ENCODE measurements at regions not wholly inside any gene's neighbourhood (a gene's known extent, or its start where the extent isn't known, plus 50 kb on each side); places are given as distances from the start of the nearest gene placed in this dataset.

- DNase-seq (ENCODE audit: low read depth) = no peak
Measured at GRCh38 chr10:47230957-47231356, 69.0 kb upstream of the GDF10 start.

GRCh38 chr10:47231414-47231813 is 68.6 kb upstream of the GDF10 start:
- DNase-seq (ENCODE audit: low read depth) = no peak

GRCh38 chr10:47233631-47234030 is 66.4 kb upstream of the GDF10 start:
- DNase-seq (ENCODE audit: low read depth) = no peak

GRCh38 chr10:47235484-47235883 is 64.5 kb upstream of the GDF10 start:
- DNase-seq (ENCODE audit: low read depth) = no peak

- no peak for DNase-seq (ENCODE audit: low read depth)
Measured at GRCh38 chr10:47237316-47238260, 62.4 kb upstream of the GDF10 start.

GRCh38 chr10:47238331-47239095 is 61.5 kb upstream of the GDF10 start:
- DNase-seq (ENCODE audit: low read depth) = no peak

- DNase-seq (ENCODE audit: low read depth) = no peak
Measured at GRCh38 chr10:47239211-47239610, 60.8 kb upstream of the GDF10 start.

GRCh38 chr10:47240173-47240572 is 59.8 kb upstream of the GDF10 start:
- DNase-seq (ENCODE audit: low read depth) = no peak

GRCh38 chr10:47241256-47241655 is 58.7 kb upstream of the GDF10 start:
- no peak for DNase-seq (ENCODE audit: low read depth)

- no peak for DNase-seq (ENCODE audit: low read depth)
Measured at GRCh38 chr10:47241946-47242867, 57.8 kb upstream of the GDF10 start.

- no peak for DNase-seq (ENCODE audit: low read depth)
Measured at GRCh38 chr10:47243356-47243755, 56.6 kb upstream of the GDF10 start.

- no peak for DNase-seq (ENCODE audit: low read depth)
Measured at GRCh38 chr10:47243791-47244190, 56.2 kb upstream of the GDF10 start.

GRCh38 chr10:47244560-47245500 is 55.2 kb upstream of the GDF10 start:
- no peak for DNase-seq (ENCODE audit: low read depth)

- DNase-seq (ENCODE audit: low read depth) = no peak
Measured at GRCh38 chr10:47245731-47246350, 54.2 kb upstream of the GDF10 start.

GRCh38 chr10:47246406-47247147 is 53.4 kb upstream of the GDF10 start:
- DNase-seq (ENCODE audit: low read depth) = no peak

GRCh38 chr10:47247148-47248059 is 52.6 kb upstream of the GDF10 start:
- DNase-seq (ENCODE audit: low read depth) = no peak

GRCh38 chr10:47248386-47249090 is 51.5 kb upstream of the GDF10 start:
- DNase-seq (ENCODE audit: low read depth) = no peak

- DNase-seq (ENCODE audit: low read depth) = no peak
Measured at GRCh38 chr10:47249881-47250280, 50.1 kb upstream of the GDF10 start.

Measured in forelimb muscle (tissue), 1 donor.